HL-60 (cell line): ENCODE measurements at regions not wholly inside any gene's neighbourhood (a gene's known extent, or its start where the extent isn't known, plus 50 kb on each side); places are given as distances from the start of the nearest gene placed in this dataset.

ENCODE experiments used
- DNase-seq, 2 experiments: peaks; one replicate each; pipeline ENCODE4 v3.0.0-alpha.2; 2010 to 2020; ENCODE audit warnings: low read depth in 1 of 2, low spot score in 1 of 2
- H3K27ac ChIP-seq: fragments of 250-450 bp; sonication (Bioruptor Pico); replicated peaks from 2 replicates; pipeline ENCODE4 v1.5.1; 2020; ENCODE audit warnings: mild to moderate bottlenecking, moderate library complexity
- H3K27me3 ChIP-seq: fragments of 250-450 bp; sonication (Bioruptor Pico); 2 replicates; pipeline ENCODE4 v1.5.1; 2021; ENCODE audit warnings: mild to moderate bottlenecking, moderate library complexity; ENCODE audit not compliant: insufficient read depth, poor library complexity, severe bottlenecking
- H3K4me3 ChIP-seq: replicated peaks from 2 replicates; pipeline ENCODE4 v1.5.1; 2011; ENCODE audit warnings: mild to moderate bottlenecking, control low read depth, low read length; ENCODE audit not compliant: insufficient read depth
- GABPA ChIP-seq: IDR thresholded peaks from 2 replicates; pipeline ENCODE4 v1.6.1; 2012; ENCODE audit warnings: low read depth
- POLR2AphosphoS5 ChIP-seq: IDR thresholded peaks from 2 replicates; pipeline ENCODE4 v1.6.1; 2012; ENCODE audit warnings: low read depth
- SPI1 ChIP-seq: IDR thresholded peaks from 2 replicates; pipeline ENCODE4 v1.6.1; 2012; ENCODE audit warnings: low read depth, mild to moderate bottlenecking, borderline replicate concordance
- TF ChIP-seq, protein P1 (sequence below): IDR thresholded peaks from 2 replicates; pipeline ENCODE4 v1.6.1; 2012; ENCODE audit warnings: low read depth; ENCODE audit not compliant: insufficient replicate concordance
- TF ChIP-seq, protein P2 (sequence below): IDR thresholded peaks from one replicate; pipeline ENCODE4 v1.5.1; 2011; ENCODE audit warnings: low read length, control low read depth, inconsistent platforms; ENCODE audit not compliant: insufficient read depth

DNA sequence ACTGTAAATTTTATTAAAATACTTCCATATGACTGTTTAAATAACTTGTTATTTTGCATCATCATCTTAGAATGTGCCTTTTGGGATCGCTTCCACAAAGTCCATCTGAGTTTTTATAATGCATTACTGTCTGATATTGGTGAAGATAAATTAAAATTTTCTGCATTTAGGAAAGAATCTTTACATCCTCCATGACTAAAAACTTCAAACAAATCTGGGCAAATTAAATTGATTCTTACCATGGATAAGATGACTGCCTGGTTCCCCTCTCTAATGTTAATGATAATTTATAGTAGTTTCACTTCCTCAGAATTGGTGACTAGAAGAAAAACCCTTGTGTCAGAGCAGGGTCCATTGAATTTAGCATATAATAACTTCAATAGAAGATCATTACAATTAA is 94.7 kb upstream of the SLC38A4 start:
- DNase-seq: no peak
- TF ChIP-seq GABPA (no peak), POLR2AphosphoS5 (no peak), SPI1 (no peak)
- TF ChIP-seq, protein P1, sequence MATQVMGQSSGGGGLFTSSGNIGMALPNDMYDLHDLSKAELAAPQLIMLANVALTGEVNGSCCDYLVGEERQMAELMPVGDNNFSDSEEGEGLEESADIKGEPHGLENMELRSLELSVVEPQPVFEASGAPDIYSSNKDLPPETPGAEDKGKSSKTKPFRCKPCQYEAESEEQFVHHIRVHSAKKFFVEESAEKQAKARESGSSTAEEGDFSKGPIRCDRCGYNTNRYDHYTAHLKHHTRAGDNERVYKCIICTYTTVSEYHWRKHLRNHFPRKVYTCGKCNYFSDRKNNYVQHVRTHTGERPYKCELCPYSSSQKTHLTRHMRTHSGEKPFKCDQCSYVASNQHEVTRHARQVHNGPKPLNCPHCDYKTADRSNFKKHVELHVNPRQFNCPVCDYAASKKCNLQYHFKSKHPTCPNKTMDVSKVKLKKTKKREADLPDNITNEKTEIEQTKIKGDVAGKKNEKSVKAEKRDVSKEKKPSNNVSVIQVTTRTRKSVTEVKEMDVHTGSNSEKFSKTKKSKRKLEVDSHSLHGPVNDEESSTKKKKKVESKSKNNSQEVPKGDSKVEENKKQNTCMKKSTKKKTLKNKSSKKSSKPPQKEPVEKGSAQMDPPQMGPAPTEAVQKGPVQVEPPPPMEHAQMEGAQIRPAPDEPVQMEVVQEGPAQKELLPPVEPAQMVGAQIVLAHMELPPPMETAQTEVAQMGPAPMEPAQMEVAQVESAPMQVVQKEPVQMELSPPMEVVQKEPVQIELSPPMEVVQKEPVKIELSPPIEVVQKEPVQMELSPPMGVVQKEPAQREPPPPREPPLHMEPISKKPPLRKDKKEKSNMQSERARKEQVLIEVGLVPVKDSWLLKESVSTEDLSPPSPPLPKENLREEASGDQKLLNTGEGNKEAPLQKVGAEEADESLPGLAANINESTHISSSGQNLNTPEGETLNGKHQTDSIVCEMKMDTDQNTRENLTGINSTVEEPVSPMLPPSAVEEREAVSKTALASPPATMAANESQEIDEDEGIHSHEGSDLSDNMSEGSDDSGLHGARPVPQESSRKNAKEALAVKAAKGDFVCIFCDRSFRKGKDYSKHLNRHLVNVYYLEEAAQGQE: no peak
- TF ChIP-seq, protein P2, sequence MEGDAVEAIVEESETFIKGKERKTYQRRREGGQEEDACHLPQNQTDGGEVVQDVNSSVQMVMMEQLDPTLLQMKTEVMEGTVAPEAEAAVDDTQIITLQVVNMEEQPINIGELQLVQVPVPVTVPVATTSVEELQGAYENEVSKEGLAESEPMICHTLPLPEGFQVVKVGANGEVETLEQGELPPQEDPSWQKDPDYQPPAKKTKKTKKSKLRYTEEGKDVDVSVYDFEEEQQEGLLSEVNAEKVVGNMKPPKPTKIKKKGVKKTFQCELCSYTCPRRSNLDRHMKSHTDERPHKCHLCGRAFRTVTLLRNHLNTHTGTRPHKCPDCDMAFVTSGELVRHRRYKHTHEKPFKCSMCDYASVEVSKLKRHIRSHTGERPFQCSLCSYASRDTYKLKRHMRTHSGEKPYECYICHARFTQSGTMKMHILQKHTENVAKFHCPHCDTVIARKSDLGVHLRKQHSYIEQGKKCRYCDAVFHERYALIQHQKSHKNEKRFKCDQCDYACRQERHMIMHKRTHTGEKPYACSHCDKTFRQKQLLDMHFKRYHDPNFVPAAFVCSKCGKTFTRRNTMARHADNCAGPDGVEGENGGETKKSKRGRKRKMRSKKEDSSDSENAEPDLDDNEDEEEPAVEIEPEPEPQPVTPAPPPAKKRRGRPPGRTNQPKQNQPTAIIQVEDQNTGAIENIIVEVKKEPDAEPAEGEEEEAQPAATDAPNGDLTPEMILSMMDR: no peak
- H3K27ac ChIP-seq: no peak overlapping the region
- no peak overlapping the region for H3K4me3 ChIP-seq
- peaks cover 2% of the 10 kb centered on the region for H3K27me3 ChIP-seq

DNA sequence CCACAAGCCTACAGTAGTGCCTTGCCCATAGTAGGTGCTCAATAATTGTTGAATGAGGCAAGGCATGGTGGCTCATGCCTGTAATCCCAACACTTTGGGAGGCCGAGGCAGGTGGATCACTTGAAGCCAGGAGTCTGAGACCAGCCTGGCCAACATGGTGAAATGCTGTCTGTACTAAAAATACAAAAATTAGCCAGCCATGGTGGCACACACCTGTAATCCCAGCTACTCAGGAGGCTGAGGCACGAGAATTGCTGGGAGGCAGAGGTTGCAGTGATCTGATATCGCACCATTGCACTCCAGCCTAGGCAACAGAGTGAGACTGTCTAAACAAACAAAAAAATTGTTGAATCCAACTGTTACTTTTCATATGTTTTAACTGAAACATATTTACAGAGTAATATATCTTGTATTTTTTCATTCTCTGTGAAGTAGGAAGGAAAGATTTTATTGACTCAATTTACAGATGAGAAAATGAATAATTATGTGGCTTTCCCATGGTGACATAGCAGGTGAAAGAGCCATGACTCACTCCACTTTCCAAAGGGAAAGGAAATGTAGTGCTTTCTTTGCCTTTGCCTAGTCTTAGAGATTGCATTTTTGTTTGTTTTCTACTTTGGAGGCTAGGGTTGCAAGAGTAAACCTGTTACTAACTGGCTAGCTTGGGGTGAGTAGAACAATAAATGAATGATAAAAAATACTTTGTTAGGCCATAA is 95.4 kb upstream of the SLC38A4 start:
- Histone ChIP-seq H3K4me3 (no peak overlapping the region), H3K27me3 (peaks cover 2% of the 10 kb centered on the region), H3K27ac (no peak overlapping the region)
- TF ChIP-seq, protein P2: no peak
- no peak for TF ChIP-seq GABPA
- TF ChIP-seq POLR2AphosphoS5: no peak
- no peak for TF ChIP-seq SPI1
- TF ChIP-seq, protein P1: no peak
- DNase-seq: no peak

DNA sequence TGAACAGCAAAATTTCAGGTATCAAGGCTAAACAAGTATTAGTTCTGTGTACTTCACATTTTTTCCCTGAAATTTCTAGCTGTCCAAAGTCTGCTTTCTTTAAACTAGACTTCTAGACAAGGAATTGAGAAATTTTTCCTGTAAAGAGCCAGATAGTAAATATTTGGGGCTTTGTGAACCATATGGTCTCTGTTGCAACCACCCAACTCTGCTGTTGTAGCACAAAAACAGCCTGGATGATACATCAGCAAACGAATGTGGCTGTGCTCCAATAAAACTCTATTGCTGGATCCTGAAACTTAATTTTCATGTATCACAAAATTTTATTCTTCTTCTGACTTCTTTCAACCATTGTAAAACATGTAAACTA is 96.0 kb upstream of the SLC38A4 start:
- no peak for TF ChIP-seq POLR2AphosphoS5
- no peak for TF ChIP-seq SPI1
- TF ChIP-seq, protein P2: no peak
- TF ChIP-seq, protein P1: no peak
- no peak for TF ChIP-seq GABPA
- Histone ChIP-seq H3K4me3 (no peak overlapping the region), H3K27ac (no peak overlapping the region), H3K27me3 (peaks cover 2% of the 10 kb centered on the region)
- no peak for DNase-seq
